ENCODE measurements at regions not wholly inside any gene's neighbourhood (a gene's known extent, or its start where the extent isn't known, plus 50 kb on each side); places are given as distances from the start of the nearest gene placed in this dataset.
"Not testable (repeated sequence)": the region's sequence is repeated elsewhere in the genome, so short reads cannot be mapped to it uniquely, and the experiment has no call there.

- ATAC-seq: no peak
Observed at GRCh38 chr4:178192611-178193010, 750.4 kb upstream of the AGA start.

- no peak for ATAC-seq
Observed at GRCh38 chr4:178196751-178197374, 754.6 kb upstream of the AGA start.

GRCh38 chr4:178198691-178199090 is 756.5 kb upstream of the AGA start:
- no peak for ATAC-seq

- ATAC-seq: no peak
Observed at GRCh38 chr4:178202422-178202821, 760.2 kb upstream of the AGA start.

- no peak for ATAC-seq
Observed at GRCh38 chr4:178205826-178206225, 763.6 kb upstream of the AGA start.

- no peak for ATAC-seq
Observed at GRCh38 chr4:178215309-178215708, 773.1 kb upstream of the AGA start.

- no peak for ATAC-seq
Observed at GRCh38 chr4:178215763-178216162, 773.5 kb upstream of the AGA start.

GRCh38 chr4:178226421-178226820 is 784.2 kb upstream of the AGA start:
- not testable (repeated sequence) for ATAC-seq

- no peak for ATAC-seq
Observed at GRCh38 chr4:178233906-178234305, 791.7 kb upstream of the AGA start.

- ATAC-seq: no peak
Observed at GRCh38 chr4:178240891-178241290, 798.7 kb upstream of the AGA start.

GRCh38 chr4:178241601-178242118 is 799.4 kb upstream of the AGA start:
- ATAC-seq: no peak

GRCh38 chr4:178242655-178243054 is 800.4 kb upstream of the AGA start:
- ATAC-seq: no peak

- no peak for ATAC-seq
Observed at GRCh38 chr4:178244785-178245184, 802.5 kb upstream of the AGA start.

GRCh38 chr4:178255172-178255571 is 812.9 kb upstream of the AGA start:
- no peak for ATAC-seq

GRCh38 chr4:178258603-178259002 is 816.4 kb upstream of the AGA start:
- no peak for ATAC-seq

- ATAC-seq: no peak
Observed at GRCh38 chr4:178259566-178259965, 817.3 kb upstream of the AGA start.

GRCh38 chr4:178264001-178264400 is 821.8 kb upstream of the AGA start:
- ATAC-seq: no peak

- ATAC-seq: no peak
Observed at GRCh38 chr4:178271386-178271785, 829.1 kb upstream of the AGA start.

- no peak for ATAC-seq
Observed at GRCh38 chr4:178273168-178273567, 830.9 kb upstream of the AGA start.

- no peak for ATAC-seq
Observed at GRCh38 chr4:178275671-178276360, 833.6 kb upstream of the AGA start.

GRCh38 chr4:178280362-178280761 is 838.1 kb upstream of the AGA start:
- no peak for ATAC-seq

GRCh38 chr4:178288462-178288861 is 846.2 kb upstream of the AGA start:
- ATAC-seq: no peak

GRCh38 chr4:178293601-178294000 is 851.4 kb upstream of the AGA start:
- no peak for ATAC-seq

- ATAC-seq: no peak
Observed at GRCh38 chr4:178296669-178297068, 854.4 kb upstream of the AGA start.

- ATAC-seq: no peak
Observed at GRCh38 chr4:178306565-178306964, 864.3 kb upstream of the AGA start.

All from activated CD4-positive, CD25-positive, alpha-beta regulatory T cell treated with anti-CD3 and anti-CD28 coated beads, Interleukin-2, amount 50 U/mL, for 24 hours (primary cell).